ENCODE measurements at regions not wholly inside any gene's neighbourhood (a gene's known extent, or its start where the extent isn't known, plus 50 kb on each side); places are given as distances from the start of the nearest gene placed in this dataset.

DNA sequence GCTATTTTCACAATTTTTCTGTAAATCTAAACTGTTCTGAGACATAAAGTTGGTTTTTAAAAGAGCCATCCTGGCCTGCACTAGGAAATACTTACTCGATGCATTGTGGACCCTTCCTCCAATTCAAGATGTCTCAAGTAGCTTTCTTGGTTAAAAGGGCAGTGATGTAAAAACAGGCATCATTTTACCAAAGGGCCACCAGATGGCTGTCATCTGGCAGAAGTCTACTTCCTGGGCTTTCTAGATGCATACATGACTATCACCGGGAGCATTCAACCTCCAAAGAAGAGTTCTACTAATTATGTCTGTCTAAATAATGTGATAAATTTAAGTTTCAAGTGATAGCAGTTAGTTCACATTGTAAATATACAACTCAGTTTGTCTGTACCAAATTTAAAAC is 96.8 kb upstream of the FRMD6 start:
- TF ChIP-seq NPAS2 (CRISPR knock-in tag; IDR thresholded peaks at IDR 0.05; ENCODE audit: borderline replicate concordance) (no peak), SIN3A (IDR thresholded peaks at IDR 0.05; ENCODE audit: borderline replicate concordance, low read depth, low read length) (no peak), GLI4 (CRISPR knock-in tag; IDR thresholded peaks at IDR 0.05; ENCODE audit: borderline replicate concordance) (no peak), EZH2 (conservative IDR thresholded peaks at IDR 0.05; ENCODE audit: low read depth, low read length) (no peak), PCBP1 (IDR thresholded peaks at IDR 0.05; ENCODE audit: borderline replicate concordance, low read depth, low read length) (no peak), MAFF (IDR thresholded peaks at IDR 0.05; ENCODE audit: low read depth, low read length) (no peak), POLR2A (IDR thresholded peaks at IDR 0.05; ENCODE audit: insufficient read depth in 1 of 2, low read depth in 2 of 2, low read length in 2 of 2) (no peak), KAT7 (CRISPR knock-in tag; IDR thresholded peaks at IDR 0.05; ENCODE audit: borderline replicate concordance) (no peak), TBP (CRISPR knock-in tag; IDR thresholded peaks at IDR 0.05) (no peak), HDAC1 (CRISPR knock-in tag; IDR thresholded peaks at IDR 0.05) (no peak), ZNF644 (CRISPR knock-in tag; IDR thresholded peaks at IDR 0.05; ENCODE audit: low read depth) (no peak), NFE2L1 (CRISPR knock-in tag; IDR thresholded peaks at IDR 0.05; ENCODE audit: borderline replicate concordance) (no peak), HCFC1 (IDR thresholded peaks at IDR 0.05; ENCODE audit: low read depth, low read length) (no peak), FOXJ3 (CRISPR knock-in tag; IDR thresholded peaks at IDR 0.05; ENCODE audit: borderline replicate concordance) (no peak)

Measured in HepG2 (cell line).